Ishikawa (cell line): ENCODE measurements at regions not wholly inside any gene's neighbourhood (a gene's known extent, or its start where the extent isn't known, plus 50 kb on each side); places are given as distances from the start of the nearest gene placed in this dataset.

Experiments used
- CREB1 ChIP-seq: IDR thresholded peaks from 2 replicates; pipeline ENCODE4 v1.6.1; 2012; ENCODE audit warnings: low read depth
- EGR1 ChIP-seq: IDR thresholded peaks from 2 replicates; pipeline ENCODE4 v1.6.1; 2012
- EP300 ChIP-seq: IDR thresholded peaks from 2 replicates; pipeline ENCODE4 v1.6.1; 2012; ENCODE audit warnings: borderline replicate concordance
- FOXM1 ChIP-seq: IDR thresholded peaks from 2 replicates; pipeline ENCODE4 v1.6.1; 2012; ENCODE audit warnings: low read depth, borderline replicate concordance
- MAX ChIP-seq: IDR thresholded peaks from 2 replicates; pipeline ENCODE4 v1.6.1; 2012
- NFIC ChIP-seq: IDR thresholded peaks from 2 replicates; pipeline ENCODE4 v1.6.1; 2012
- RAD21 ChIP-seq: IDR thresholded peaks from 2 replicates; pipeline ENCODE4 v1.6.1; 2012; ENCODE audit warnings: low read depth
- TAF1 ChIP-seq: IDR thresholded peaks from 2 replicates; pipeline ENCODE4 v1.6.1; 2012; ENCODE audit warnings: low read depth, mild to moderate bottlenecking
- TEAD4 ChIP-seq: IDR thresholded peaks from 2 replicates; pipeline ENCODE4 v1.6.1; 2012
- YY1 ChIP-seq: IDR thresholded peaks from 2 replicates; pipeline ENCODE4 v1.6.1; 2012; ENCODE audit warnings: low read depth
- ZBTB7A ChIP-seq: IDR thresholded peaks from 2 replicates; pipeline ENCODE4 v1.6.1; 2012; ENCODE audit warnings: low read depth
- TF ChIP-seq, protein P1 (sequence below): IDR thresholded peaks from 2 replicates; pipeline ENCODE4 v1.6.1; 2012

GRCh38 chr7:98683514-98683913 lies 66.4 kb downstream of the NPTX2 start:
- TF ChIP-seq EP300 (no peak), CREB1 (no peak), ZBTB7A (no peak), RAD21 (no peak), TAF1 (no peak), NFIC (no peak), MAX (no peak), TEAD4 (no peak), EGR1 (no peak), YY1 (no peak), FOXM1 (no peak)
- TF ChIP-seq, protein P1, sequence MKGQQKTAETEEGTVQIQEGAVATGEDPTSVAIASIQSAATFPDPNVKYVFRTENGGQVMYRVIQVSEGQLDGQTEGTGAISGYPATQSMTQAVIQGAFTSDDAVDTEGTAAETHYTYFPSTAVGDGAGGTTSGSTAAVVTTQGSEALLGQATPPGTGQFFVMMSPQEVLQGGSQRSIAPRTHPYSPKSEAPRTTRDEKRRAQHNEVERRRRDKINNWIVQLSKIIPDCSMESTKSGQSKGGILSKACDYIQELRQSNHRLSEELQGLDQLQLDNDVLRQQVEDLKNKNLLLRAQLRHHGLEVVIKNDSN: no peak
